SU-DHL-6 (cell line): ENCODE measurements at regions not wholly inside any gene's neighbourhood (a gene's known extent, or its start where the extent isn't known, plus 50 kb on each side); places are given as distances from the start of the nearest gene placed in this dataset.

ENCODE experiments used
- CTCF ChIP-seq: fragments of 200-600 bp; sonication (generic); IDR thresholded peaks from one replicate; pipeline ENCODE4 v1.5.1; 2017; ENCODE audit warnings: antibody characterized with exemption, mild to moderate bottlenecking, low read length, moderate library complexity; ENCODE audit not compliant: insufficient read depth, poor library complexity, severe bottlenecking
- EZH2phosphoT487 ChIP-seq: fragments of 200-600 bp; sonication (generic), shearing (Covaris generic); conservative IDR thresholded peaks from 2 replicates; pipeline ENCODE4 v1.6.1; 2018; ENCODE audit warnings: mild to moderate bottlenecking, antibody characterized with exemption, low read length, moderate library complexity, mixed read lengths

- TF ChIP-seq CTCF (no peak), EZH2phosphoT487 (no peak)
These were observed 215.7 kb upstream of the FGGY start for GRCh38 chr1:59081181-59081580.
